Small intestine (tissue), 7 donors: ENCODE measurements at regions not wholly inside any gene's neighbourhood (a gene's known extent, or its start where the extent isn't known, plus 50 kb on each side); places are given as distances from the start of the nearest gene placed in this dataset.

ENCODE experiments used
- DNase-seq, 2 donors: peaks; one replicate each; pipeline versions ENCODE4 v3.0.0 to v3.0.0-alpha.2; 2013
- FAIRE-seq: peaks from 2 replicates; lab custom pipeline; 2012; peaks lifted over from hg19 to GRCh38; lab: Jason Lieb, UNC
- H3K27ac ChIP-seq, 3 donors: one replicate each; pipeline ENCODE4 v1.5.1; 2013; ENCODE audit warnings: low read length in 2 of 3, mild to moderate bottlenecking in 2 of 3, control low read depth in 1 of 3, inconsistent platforms in 1 of 3, low read depth in 1 of 3, moderate library complexity in 1 of 3
- H3K27me3 ChIP-seq, 3 donors: one replicate each; pipeline ENCODE4 v1.6.1; 2013; ENCODE audit warnings: low read length in 3 of 3, inconsistent platforms in 1 of 3; ENCODE audit not compliant: control insufficient read depth in 3 of 3, insufficient read depth in 3 of 3
- H3K36me3 ChIP-seq, 3 donors: one replicate each; pipeline ENCODE4 v1.6.1; 2013; ENCODE audit warnings: low read length in 3 of 3, inconsistent platforms in 1 of 3, low read depth in 1 of 3, mild to moderate bottlenecking in 1 of 3, moderate library complexity in 1 of 3; ENCODE audit not compliant: control insufficient read depth in 3 of 3, insufficient read depth in 2 of 3
- H3K4me1 ChIP-seq, 3 donors: one replicate each; pipeline ENCODE4 v1.6.1; 2013; ENCODE audit warnings: low read length in 2 of 3, inconsistent platforms in 1 of 3, low read depth in 1 of 3, mild to moderate bottlenecking in 1 of 3, moderate library complexity in 1 of 3; ENCODE audit not compliant: control insufficient read depth in 3 of 3, insufficient read depth in 2 of 3
- H3K4me3 ChIP-seq, 3 donors: one replicate each; pipeline ENCODE4 v1.5.1; 2013; ENCODE audit warnings: low read length in 3 of 3, control low read depth in 1 of 3, inconsistent platforms in 1 of 3, low read depth in 1 of 3, mild to moderate bottlenecking in 1 of 3, moderate library complexity in 1 of 3
- H3K9me3 ChIP-seq, 2 donors: one replicate each; pipeline ENCODE4 v1.6.1; 2013; ENCODE audit warnings: low read depth in 1 of 2, low read length in 1 of 2; ENCODE audit not compliant: control insufficient read depth in 2 of 2, insufficient read depth in 1 of 2
- WGBS, 3 donors: extraction: QIAGEN DNeasy Blood & Tissue Kit; methylation state at CpG; one replicate each; pipeline ENCODE4 v1.1.7; 2013; 5-methylcytosine and 5-hydroxymethylcytosine counted together
- donor health status: healthy with polysubstance abuse.
- donor health status: control.
- donor health status: control.
- donor health status: Bipolar disorder and iron deficiency.
- donor health status: healthy.

DNA sequence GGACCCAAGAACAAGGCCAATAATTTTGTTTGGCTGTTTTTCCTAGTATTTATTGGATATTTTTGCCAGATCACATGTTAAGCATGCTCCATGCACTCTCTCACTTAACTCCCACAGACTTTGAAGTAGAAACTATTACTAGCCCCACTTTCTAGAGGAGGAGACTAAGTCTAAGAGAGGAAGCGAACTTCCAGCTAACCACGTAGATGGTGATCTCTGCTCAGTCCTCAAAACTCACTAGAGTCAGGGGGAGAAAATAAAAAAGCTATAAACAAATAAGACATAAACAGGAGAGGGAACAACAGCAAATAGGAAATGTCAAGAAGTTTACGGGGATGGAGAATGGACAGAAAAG is 481.0 kb upstream of the PROK2 start:
- Histone ChIP-seq H3K36me3 (no peaks in the 10 kb centered on the region), H3K27me3 (peaks cover 0 to 4% (median 0%) of the 10 kb centered on the region in 3 donors), H3K4me3 (no peak overlapping the region), H3K4me1 (peaks cover 0 to 12% (median 2%) of the 10 kb centered on the region in 3 donors), H3K9me3 (no peaks in the 10 kb centered on the region), H3K27ac (no peak overlapping the region)
- WGBS, 3 donors = 65 to 88% (median 77%) methylated on average over 3 of the region's 3 CpGs
- no peak for DNase-seq
- no peak for FAIRE-seq

DNA sequence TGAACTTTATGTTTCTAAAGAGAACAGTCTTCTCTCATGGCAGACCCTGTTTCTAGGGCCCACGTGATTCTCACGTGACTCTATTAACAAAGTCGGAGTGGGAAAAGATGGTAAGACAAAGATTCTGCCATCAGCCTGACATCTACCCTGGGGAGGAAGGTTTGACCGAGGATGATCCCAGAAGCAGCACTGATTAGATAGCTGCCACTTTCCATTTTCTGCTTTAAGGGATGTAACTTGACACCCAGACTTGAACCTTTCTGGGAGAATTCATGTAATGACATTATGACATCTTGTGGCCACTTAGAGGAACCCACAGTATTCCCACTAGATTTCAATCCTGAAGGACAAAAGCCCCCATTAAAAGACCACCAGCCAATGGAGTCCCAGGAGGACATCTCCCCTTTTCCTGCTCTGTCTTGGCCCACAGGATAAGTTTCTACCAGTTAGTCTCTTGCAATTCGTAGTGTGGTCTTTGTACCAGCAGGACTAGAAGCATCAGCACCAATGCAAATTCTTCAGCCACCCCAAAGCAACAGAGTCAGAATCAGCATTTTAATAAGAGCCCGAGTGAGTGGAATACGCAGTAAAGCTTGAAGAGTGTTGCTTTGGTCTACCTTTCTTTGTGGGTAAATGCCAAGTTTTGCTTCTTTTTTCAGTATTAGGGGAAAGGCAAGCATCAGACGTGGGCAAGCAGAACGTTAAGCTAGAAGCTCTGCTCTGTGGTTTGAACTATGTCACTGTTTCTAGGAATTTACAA is 480.5 kb upstream of the PROK2 start:
- 67 to 73% (median 70%) methylated on average over 9 of the region's 9 CpGs for WGBS, 3 donors
- peaks cover 0 to 9% (median 2%) of the 10 kb centered on the region in 3 donors for H3K4me1 ChIP-seq
- peaks cover 0 to 5% (median 0%) of the 10 kb centered on the region in 3 donors for H3K27me3 ChIP-seq
- H3K9me3 ChIP-seq = no peaks in the 10 kb centered on the region
- H3K27ac ChIP-seq = no peak overlapping the region
- H3K4me3 ChIP-seq = no peak overlapping the region
- no peak for FAIRE-seq
- no peaks in the 10 kb centered on the region for H3K36me3 ChIP-seq
- DNase-seq = no peak

GRCh38 chr3:72263223-72263990 is 478.5 kb upstream of the PROK2 start:
- Histone ChIP-seq H3K9me3 (no peaks in the 10 kb centered on the region), H3K36me3 (no peaks in the 10 kb centered on the region), H3K27me3 (peaks cover 0 to 11% (median 0%) of the 10 kb centered on the region in 3 donors), H3K27ac (no peak overlapping the region), H3K4me1 (peaks cover 0 to 4% (median 2%) of the 10 kb centered on the region in 3 donors), H3K4me3 (no peak overlapping the region)
- FAIRE-seq (no peak), DNase-seq (no peak)
- 76 to 84% (median 76%) methylated on average over 4 of the region's 4 CpGs for WGBS, 3 donors

DNA sequence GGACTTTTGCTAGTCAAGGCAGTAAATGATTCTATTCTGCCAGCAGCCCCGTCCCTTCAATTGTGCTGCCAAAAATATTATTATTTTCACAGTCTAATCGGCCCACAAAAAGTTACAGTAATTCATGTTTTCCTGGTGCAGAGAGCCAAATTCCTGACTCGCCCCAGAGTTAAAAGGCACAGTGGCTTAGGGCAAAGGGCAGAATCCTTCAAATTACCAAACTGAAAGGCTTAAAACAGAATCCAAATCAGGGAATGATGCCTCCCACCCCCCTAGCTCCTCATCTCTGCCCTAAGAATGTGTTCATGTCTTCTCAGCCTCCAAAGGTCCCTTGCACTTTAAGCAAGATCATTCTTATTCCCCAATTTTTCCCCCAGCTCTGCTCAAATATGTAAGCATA is 477.8 kb upstream of the PROK2 start:
- Histone ChIP-seq H3K4me3 (no peak overlapping the region), H3K27me3 (peaks cover 0 to 11% (median 0%) of the 10 kb centered on the region in 3 donors), H3K9me3 (no peaks in the 10 kb centered on the region), H3K4me1 (peaks cover 0 to 5% (median 2%) of the 10 kb centered on the region in 3 donors), H3K36me3 (no peaks in the 10 kb centered on the region), H3K27ac (no peak overlapping the region)
- DNase-seq (no peak), FAIRE-seq (no peak)
- 15 to 36% (median 31%) methylated on average over 3 of the region's 3 CpGs for WGBS, 3 donors

GRCh38 chr3:72261566-72262564 is 476.9 kb upstream of the PROK2 start:
- FAIRE-seq (no peak), DNase-seq (no peak)
- no peaks in the 10 kb centered on the region for H3K9me3 ChIP-seq
- H3K4me1 ChIP-seq = peaks cover 0 to 5% (median 2%) of the 10 kb centered on the region in 3 donors
- H3K4me3 ChIP-seq = no peak overlapping the region
- H3K27ac ChIP-seq = no peak overlapping the region
- peaks cover 0 to 11% (median 0%) of the 10 kb centered on the region in 3 donors for H3K27me3 ChIP-seq
- H3K36me3 ChIP-seq = no peaks in the 10 kb centered on the region
- 81 to 86% (median 85%) methylated on average over 8 of the region's 8 CpGs for WGBS, 3 donors

DNA sequence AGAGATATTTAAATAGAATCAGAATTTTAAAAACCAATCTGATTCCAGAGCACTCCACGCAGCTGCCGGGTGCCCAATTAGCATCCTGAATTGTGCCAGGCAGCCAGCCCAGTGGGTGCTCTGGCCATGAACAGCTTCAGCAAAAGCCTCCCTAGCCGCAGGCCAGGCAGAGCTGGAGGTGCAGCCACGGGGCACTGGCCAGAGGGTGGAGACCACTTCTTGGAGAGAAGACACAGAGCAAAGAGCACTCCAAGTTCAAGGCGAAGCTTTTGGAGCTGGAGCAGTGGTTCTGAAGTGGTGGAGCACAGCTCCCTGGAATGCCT is 475.6 kb upstream of the PROK2 start:
- 83 to 85% (median 84%) methylated on average over 4 to 5 of the region's 5 CpGs for WGBS, 3 donors
- Histone ChIP-seq H3K9me3 (no peaks in the 10 kb centered on the region), H3K4me1 (peaks cover 1 to 6% (median 5%) of the 10 kb centered on the region in 3 donors), H3K27me3 (peaks cover 0 to 11% (median 0%) of the 10 kb centered on the region in 3 donors), H3K4me3 (no peak overlapping the region), H3K27ac (no peak overlapping the region), H3K36me3 (no peaks in the 10 kb centered on the region)
- FAIRE-seq = no peak
- DNase-seq = no peak

GRCh38 chr3:72259755-72260587 is 475.0 kb upstream of the PROK2 start:
- FAIRE-seq (no peak), DNase-seq (no peak)
- H3K4me3 ChIP-seq = no peak overlapping the region
- H3K27ac ChIP-seq = no peak overlapping the region
- 76 to 89% (median 86%) methylated on average over 7 of the region's 7 CpGs for WGBS, 3 donors
- H3K9me3 ChIP-seq = no peaks in the 10 kb centered on the region
- H3K36me3 ChIP-seq = no peaks in the 10 kb centered on the region
- peaks cover 0 to 11% (median 0%) of the 10 kb centered on the region in 3 donors for H3K27me3 ChIP-seq
- H3K4me1 ChIP-seq = peaks cover 1 to 10% (median 5%) of the 10 kb centered on the region in 3 donors
